Ishikawa (cell line): ENCODE measurements at regions not wholly inside any gene's neighbourhood (a gene's known extent, or its start where the extent isn't known, plus 50 kb on each side); places are given as distances from the start of the nearest gene placed in this dataset.
A peak's percentile ranks its signal among the peaks of the same experiment; 100 is the strongest.

Experiments used
- CEBPB ChIP-seq: IDR thresholded peaks from 2 replicates; pipeline ENCODE4 v1.6.1; 2012
- CREB1 ChIP-seq: IDR thresholded peaks from 2 replicates; pipeline ENCODE4 v1.6.1; 2012; ENCODE audit warnings: low read depth
- EGR1 ChIP-seq: IDR thresholded peaks from 2 replicates; pipeline ENCODE4 v1.6.1; 2012
- EP300 ChIP-seq: IDR thresholded peaks from 2 replicates; pipeline ENCODE4 v1.6.1; 2012; ENCODE audit warnings: borderline replicate concordance
- FOXM1 ChIP-seq: IDR thresholded peaks from 2 replicates; pipeline ENCODE4 v1.6.1; 2012; ENCODE audit warnings: low read depth, borderline replicate concordance
- MAX ChIP-seq: IDR thresholded peaks from 2 replicates; pipeline ENCODE4 v1.6.1; 2012
- NFIC ChIP-seq: IDR thresholded peaks from 2 replicates; pipeline ENCODE4 v1.6.1; 2012
- RAD21 ChIP-seq: IDR thresholded peaks from 2 replicates; pipeline ENCODE4 v1.6.1; 2012; ENCODE audit warnings: low read depth
- REST ChIP-seq: IDR thresholded peaks from 2 replicates; pipeline ENCODE4 v1.6.1; 2012; ENCODE audit warnings: low read depth, mild to moderate bottlenecking
- TAF1 ChIP-seq: IDR thresholded peaks from 2 replicates; pipeline ENCODE4 v1.6.1; 2012; ENCODE audit warnings: low read depth, mild to moderate bottlenecking
- TCF12 ChIP-seq: IDR thresholded peaks from 2 replicates; pipeline ENCODE4 v1.6.1; 2012; ENCODE audit warnings: low read depth
- TEAD4 ChIP-seq: IDR thresholded peaks from 2 replicates; pipeline ENCODE4 v1.6.1; 2012
- USF1 ChIP-seq: IDR thresholded peaks from 2 replicates; pipeline ENCODE4 v1.6.1; 2012
- YY1 ChIP-seq: IDR thresholded peaks from 2 replicates; pipeline ENCODE4 v1.6.1; 2012; ENCODE audit warnings: low read depth
- ZBTB7A ChIP-seq: IDR thresholded peaks from 2 replicates; pipeline ENCODE4 v1.6.1; 2012; ENCODE audit warnings: low read depth

- TF ChIP-seq USF1 (no peak), TAF1 (no peak), NFIC (no peak), EP300 (no peak), YY1 (no peak), CEBPB (no peak), CREB1 (no peak), TEAD4 (no peak), EGR1 (no peak), TCF12 (no peak), ZBTB7A (no peak), MAX (no peak), FOXM1 (no peak), RAD21 (no peak), REST (no peak)
Observed at GRCh38 chr6:97470322-97470721, 187.3 kb upstream of the MMS22L start.

- TF ChIP-seq CREB1, result no peak
- TF ChIP-seq TAF1, result no peak
- no peak for TF ChIP-seq EGR1
- TF ChIP-seq ZBTB7A, result no peak
- TF ChIP-seq TCF12, result no peak
Observed at GRCh38 chr6:97473979-97474378, 191.0 kb upstream of the MMS22L start.

GRCh38 chr6:97497713-97498331 is 214.8 kb upstream of the MMS22L start:
- TF ChIP-seq RAD21 (peak; percentile 78), CEBPB (peak; percentile 32; the same call in 1 of the 2 replicates), TAF1 (no peak), TEAD4 (peak; percentile 42), FOXM1 (no peak), YY1 (peak; percentile 86)

- TF ChIP-seq FOXM1, result no peak
- TF ChIP-seq ZBTB7A, result no peak
Observed at GRCh38 chr6:97501853-97502252, 218.8 kb upstream of the MMS22L start.

GRCh38 chr6:97508646-97509045 is 225.6 kb upstream of the MMS22L start:
- TF ChIP-seq EP300 (no peak), RAD21 (no peak), TEAD4 (no peak), USF1 (no peak), TCF12 (no peak), FOXM1 (no peak), TAF1 (no peak), YY1 (no peak), MAX (no peak), CREB1 (no peak), CEBPB (no peak), EGR1 (no peak), ZBTB7A (no peak), REST (no peak), NFIC (no peak)

GRCh38 chr6:97524811-97525210 is 241.8 kb upstream of the MMS22L start:
- no peak for TF ChIP-seq RAD21
- no peak for TF ChIP-seq NFIC
- no peak for TF ChIP-seq YY1
- no peak for TF ChIP-seq ZBTB7A
- TF ChIP-seq CEBPB, result no peak
- TF ChIP-seq CREB1, result no peak
- no peak for TF ChIP-seq TCF12
- no peak for TF ChIP-seq MAX
- TF ChIP-seq TAF1, result no peak
- no peak for TF ChIP-seq EP300
- TF ChIP-seq TEAD4, result no peak
- no peak for TF ChIP-seq FOXM1
- no peak for TF ChIP-seq REST
- no peak for TF ChIP-seq USF1
- no peak for TF ChIP-seq EGR1
